Body of pancreas (tissue), 4 donors: ENCODE measurements at regions not wholly inside any gene's neighbourhood (a gene's known extent, or its start where the extent isn't known, plus 50 kb on each side); places are given as distances from the start of the nearest gene placed in this dataset.

Experiments
- CTCF ChIP-seq, 7 experiments: fragments of 450-650 bp in 4 of 7; fragments of 200-600 bp in 3 of 7; sonication (generic) in 3 of 7; IDR thresholded peaks; one replicate each; pipeline ENCODE4 v1.5.1; 2016 to 2019; ENCODE audit warnings: antibody characterized with exemption in 7 of 7
- POLR2A ChIP-seq, 3 donors: fragments of 450-650 bp; IDR thresholded peaks; one replicate each; pipeline ENCODE4 v1.6.1; 2016; ENCODE audit warnings: antibody characterized with exemption in 3 of 3, mild to moderate bottlenecking in 2 of 3

- TF ChIP-seq POLR2A (IDR thresholded peaks at IDR 0.05) (no peak), CTCF (IDR thresholded peaks at IDR 0.05) (no peak)
These were observed 62.1 kb upstream of the G2E3 start for GRCh38 chr14:30496852-30497251.
